ENCODE measurements at regions not wholly inside any gene's neighbourhood (a gene's known extent, or its start where the extent isn't known, plus 50 kb on each side); places are given as distances from the start of the nearest gene placed in this dataset.

DNA sequence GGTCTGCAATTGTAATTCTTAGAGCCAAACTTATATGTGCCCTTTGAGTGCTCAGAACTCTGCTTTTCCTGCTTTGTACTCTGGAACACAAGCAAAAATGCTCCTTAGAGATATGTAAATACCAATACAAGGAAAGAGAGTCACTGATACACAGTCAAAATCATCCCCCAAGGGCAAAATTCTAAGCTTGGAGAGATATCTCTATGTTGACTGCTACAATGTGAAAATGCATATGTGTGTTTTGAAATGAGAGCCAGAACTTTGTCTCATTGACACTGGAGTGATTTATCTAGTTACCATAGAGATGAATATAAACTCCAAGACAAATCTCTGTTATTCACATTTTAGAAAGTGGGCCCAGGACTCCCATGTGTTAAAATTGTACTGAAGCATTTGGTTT is 494.8 kb upstream of the SLITRK1 start:
- DNase-seq (ENCODE audit: low read depth, low spot score) = no peak

DNA sequence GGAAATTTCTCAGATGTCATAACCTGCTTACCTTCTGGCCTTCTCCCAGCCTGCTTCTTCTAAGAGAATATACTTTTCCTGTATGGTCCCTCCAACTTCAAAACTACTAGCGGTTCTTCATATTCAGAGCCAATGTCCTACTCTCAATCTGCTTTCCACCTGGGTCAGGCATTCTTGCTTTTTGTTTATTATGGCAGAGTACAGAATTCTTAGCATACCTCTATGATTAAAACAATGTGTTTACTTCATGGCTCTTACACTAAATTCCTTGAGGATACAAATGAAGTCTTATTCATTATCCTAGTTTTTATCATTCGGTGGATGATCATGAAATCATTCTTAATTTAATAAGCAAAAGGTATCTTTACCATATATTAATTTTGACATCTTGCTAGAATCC is 484.2 kb upstream of the SLITRK1 start:
- no peak for DNase-seq (ENCODE audit: low read depth, low spot score)

DNA sequence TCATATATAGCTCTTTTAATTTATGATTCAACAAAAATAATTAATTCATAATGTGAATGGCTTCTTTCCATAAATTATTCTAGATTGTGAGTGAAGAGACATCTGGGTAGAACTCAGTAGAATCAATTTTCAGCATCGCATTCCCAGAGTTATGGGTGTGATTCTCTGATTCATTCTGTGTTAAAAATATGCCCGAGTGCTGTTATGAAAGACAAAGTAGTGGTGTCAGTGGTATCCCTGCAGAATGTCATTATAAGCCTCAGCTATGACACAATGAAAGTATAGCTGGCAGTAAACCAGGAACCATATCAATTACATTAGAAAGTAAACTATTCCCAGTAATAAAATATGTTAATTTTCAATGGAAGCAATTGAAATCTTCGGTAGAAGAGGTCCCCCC is 480.5 kb upstream of the SLITRK1 start:
- DNase-seq (ENCODE audit: low read depth, low spot score) = no peak

DNA sequence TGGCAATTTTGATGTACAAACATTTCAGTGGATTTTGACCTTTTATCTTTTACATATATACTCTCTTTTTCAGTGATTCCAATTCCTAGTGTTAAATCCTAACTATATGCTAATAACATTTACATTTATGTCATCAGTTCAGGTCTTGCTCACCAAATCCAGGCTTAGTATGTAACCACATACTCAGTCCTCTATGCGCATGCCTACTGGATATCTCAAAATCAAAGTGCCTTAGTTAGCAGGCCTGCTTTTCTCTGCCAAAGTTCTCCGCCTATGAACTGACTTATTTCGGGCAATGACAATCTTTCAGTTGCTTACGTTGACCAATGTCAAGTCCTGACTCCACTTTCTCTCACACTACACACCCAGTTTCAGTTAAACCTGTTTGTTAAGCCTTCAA is 478.5 kb upstream of the SLITRK1 start:
- DNase-seq (ENCODE audit: low read depth, low spot score) = no peak

DNA sequence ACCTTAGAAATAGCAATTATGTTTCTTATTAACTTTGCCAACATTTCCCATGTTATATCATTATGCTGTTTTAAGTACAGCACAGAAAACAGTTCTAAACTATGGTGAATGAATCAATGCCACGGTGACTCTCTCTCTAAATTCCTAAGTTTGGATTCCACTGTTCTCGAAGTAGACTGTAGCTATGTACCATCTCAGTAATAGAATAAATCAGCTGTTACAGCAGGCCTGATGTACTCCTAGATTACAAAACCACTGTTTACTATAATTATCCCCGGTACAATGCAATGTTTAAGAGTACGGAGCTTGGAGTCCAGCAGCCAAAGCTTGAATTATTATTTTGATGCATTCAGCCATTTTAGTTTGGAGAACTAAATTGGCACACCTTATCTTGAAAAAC is 476.3 kb upstream of the SLITRK1 start:
- DNase-seq (ENCODE audit: low read depth, low spot score) = no peak

DNA sequence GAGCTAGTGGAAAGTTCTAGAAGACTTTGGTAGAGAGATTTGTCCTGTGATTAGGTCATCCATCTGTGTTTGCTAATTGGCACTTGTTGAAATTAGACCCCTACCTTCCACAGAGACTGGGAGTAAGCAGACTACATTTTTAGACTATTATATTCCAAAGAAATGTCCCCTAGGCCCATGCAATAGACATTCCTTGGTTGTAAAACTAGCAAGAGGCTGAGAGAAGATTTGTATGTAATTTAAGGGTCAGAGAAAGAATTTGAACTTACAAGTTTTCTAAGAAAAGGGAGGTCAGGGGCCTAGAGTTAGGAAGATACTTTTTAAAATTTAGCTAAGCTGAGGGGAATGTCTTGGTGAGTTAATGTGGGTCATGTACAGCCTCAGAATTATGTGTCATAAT is 470.7 kb upstream of the SLITRK1 start:
- DNase-seq (ENCODE audit: low read depth, low spot score) = no peak

DNA sequence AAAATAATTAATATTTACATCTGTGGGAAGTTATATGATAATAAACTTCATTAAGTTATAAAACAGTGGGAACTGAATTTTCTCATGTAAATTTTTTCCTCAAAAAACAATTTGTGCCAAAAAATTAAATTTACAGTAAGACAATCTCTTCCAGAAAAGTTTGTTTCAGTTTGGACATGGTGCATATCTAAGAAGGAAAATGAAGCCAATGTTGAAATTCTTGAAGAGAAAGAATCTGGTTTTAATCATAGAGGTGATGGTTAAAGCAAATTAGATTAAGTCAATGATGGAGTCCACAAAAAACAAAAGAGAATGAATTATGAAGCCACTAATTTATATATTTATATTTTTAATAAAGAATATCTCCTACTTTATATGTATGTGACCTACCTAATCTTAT is 457.2 kb upstream of the SLITRK1 start:
- DNase-seq (ENCODE audit: low read depth, low spot score) = no peak

DNA sequence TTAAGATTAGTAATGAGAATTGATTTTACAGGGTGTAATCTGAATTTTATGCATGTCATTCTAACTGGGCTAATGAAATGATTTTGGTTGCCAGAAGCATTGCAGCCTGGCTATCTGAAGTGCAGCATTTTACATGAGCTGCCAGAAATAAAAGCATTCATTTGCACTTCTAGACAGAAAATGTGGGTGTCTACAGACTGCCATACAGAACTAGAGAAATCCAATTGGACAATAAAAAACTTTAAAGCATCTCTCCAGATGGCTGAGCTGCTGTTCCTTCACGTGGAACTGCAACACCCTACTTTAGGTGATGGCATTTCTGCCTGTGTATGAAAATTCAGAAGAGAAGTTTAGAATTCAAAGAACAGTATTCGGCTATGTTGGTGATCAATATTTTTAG is 450.1 kb upstream of the SLITRK1 start:
- DNase-seq (ENCODE audit: low read depth, low spot score) = no peak

DNA sequence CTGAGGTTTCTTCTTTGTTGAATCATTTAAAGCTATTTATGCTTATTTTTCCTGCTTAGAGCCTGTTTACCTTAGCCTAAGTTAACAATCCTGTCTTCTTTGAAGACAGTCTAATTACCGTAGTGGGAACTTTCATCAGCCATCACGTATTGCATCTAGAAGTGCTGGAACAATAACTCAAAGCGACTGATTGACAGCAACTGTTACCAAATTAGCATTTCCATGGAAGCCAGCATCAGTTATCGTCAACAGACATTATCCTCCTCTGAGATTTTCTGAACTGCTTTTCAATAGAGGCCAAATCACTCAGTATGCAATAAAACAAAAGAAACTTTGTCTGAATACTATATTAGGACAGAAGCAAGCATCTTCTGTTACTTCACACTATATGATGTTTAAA is 433.3 kb upstream of the SLITRK1 start:
- no peak for DNase-seq (ENCODE audit: low read depth, low spot score)

DNA sequence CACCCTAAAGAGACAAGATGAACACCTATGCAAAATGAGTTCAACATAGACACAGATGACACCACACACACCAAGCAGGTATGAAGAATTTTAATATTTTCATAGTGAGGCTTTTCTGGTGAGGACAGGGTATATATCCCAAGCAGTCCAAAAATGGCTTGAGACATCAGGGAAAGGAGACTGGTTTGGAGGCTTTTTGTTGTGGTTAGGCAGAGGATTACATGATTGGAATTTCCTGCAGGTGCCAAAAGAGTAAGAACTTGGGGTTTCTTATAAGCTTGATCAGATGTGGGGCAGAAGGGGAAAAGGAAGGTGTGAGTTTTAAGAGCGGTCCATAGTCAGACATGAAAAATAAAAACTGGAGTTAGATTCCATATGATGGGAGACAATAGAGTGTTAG is 420.8 kb upstream of the SLITRK1 start:
- no peak for DNase-seq (ENCODE audit: low read depth, low spot score)

DNA sequence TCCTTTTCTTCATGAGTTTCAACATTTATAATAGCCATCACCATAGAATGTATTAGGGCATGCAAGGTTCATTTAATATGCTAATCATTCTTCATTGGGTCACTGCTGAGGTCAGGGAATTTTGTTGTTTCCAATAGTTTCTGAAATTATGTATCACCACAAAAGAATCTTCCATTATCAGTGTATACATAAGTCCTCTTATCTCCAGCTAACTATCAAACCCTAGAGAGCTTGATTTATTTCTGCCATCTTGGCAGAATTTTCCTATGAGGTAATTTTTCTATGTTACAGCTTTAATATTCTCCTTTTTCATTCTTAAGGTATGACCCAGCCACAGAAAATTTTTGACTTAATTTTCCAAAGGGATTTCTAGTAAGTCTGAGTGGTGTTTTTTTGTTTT is 415.0 kb upstream of the SLITRK1 start:
- no peak for DNase-seq (ENCODE audit: low read depth, low spot score)

DNA sequence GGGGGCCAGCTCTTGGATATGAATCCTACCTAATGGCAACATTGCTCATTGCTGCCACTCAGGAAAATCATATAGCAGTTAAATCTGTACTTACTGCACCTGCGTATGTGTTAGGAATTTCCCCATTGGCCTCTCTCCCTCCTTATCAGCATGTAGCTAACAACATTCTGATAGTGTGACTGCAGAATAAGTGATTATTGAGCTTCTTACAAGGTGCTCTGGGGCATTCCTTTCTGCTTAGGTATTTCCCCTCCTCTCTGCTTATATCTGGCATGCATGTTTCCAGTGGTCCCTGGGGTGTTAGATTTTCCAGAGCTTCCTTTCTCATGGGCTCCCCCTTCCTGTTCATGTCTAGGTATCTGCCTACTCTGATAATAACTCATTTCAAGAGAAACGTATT is 414.1 kb upstream of the SLITRK1 start:
- DNase-seq (ENCODE audit: low read depth, low spot score) = peak; percentile 0

DNA sequence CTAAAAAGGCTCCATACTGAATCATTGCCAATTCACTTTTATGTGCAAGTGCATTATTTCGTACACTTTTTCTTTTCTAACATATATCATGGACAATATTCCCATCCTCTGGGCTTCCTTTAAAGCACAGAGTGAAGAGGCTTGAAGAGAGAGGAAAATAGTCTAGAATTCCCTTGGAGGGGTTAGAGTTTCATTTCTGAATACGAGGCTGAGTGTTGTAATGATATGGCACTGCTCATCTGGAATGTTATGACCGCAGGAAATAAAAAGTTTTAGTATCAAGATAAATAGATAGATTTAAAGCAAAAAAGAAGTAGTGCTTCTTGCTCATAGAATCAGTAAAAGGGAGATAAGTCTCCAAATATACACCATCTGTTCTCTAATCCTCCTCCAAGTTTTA is 412.3 kb upstream of the SLITRK1 start:
- DNase-seq (ENCODE audit: low read depth, low spot score) = no peak

DNA sequence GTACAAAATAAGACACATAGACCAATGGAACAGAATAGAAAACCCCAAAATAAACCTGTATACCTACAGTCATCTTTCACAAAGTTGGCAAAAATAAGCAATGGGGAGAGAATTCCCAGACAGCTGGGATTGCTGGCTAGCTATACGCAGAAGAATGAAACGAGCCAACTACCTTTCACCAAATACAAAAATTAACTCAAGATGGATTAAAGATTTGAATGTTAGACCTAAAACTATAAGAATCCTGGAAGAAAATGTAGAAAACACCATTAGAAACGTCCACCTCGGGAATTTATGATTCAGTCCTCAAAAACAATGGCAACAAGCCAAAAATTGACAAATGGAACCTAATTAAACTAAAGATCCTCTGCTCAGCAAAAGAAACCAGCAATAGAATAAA is 408.1 kb upstream of the SLITRK1 start:
- DNase-seq (ENCODE audit: low read depth, low spot score) = no peak

DNA sequence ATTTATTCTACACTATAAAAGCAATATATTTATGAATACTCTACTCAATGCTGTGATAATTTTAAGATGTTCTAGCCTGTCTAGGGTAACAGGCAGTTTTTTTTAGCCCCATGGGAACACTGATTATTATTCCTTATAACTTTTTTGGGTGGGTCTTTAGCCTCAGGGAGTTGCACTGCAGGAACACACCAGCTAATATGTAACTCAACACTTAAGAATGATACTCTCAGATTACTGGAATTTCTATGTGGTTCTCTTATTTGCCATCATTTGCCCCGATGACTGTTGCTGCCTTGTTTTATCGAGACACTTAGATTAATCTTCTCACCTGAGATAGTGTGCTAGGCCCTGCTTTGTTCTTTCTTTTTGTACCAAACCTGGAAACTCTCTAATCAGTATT is 396.9 kb upstream of the SLITRK1 start:
- DNase-seq (ENCODE audit: low read depth, low spot score) = no peak

DNA sequence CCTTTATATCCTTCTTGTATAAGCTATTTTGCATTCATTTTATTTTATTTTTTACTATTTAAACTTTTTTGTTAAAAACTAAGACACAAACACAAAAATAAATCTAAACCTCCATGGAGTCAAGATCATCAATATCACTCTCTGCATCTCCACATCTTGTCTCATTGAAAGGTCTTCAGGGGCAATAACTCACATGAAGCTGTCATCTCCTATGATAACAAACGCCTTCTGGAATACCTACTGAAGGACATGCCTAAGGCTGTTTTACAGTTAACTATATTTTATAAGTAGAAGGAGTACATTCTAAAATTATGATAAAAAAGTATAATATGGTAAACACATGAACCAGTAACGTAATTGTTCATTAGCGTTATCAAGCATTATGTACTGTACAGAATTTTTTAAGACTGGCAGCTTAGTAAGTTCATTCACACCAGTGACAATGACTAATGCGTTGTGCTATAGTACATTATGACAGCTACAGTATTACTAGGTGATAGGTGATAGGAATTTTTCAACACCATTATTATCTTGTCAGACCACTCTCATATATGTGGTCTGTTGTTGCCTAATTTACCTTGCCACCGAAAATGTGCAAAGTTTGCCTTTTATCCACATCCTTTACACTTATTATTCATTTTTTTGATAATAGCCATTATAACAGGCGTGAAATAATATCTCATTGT is 390.7 kb upstream of the SLITRK1 start:
- no peak for DNase-seq (ENCODE audit: low read depth, low spot score)

DNA sequence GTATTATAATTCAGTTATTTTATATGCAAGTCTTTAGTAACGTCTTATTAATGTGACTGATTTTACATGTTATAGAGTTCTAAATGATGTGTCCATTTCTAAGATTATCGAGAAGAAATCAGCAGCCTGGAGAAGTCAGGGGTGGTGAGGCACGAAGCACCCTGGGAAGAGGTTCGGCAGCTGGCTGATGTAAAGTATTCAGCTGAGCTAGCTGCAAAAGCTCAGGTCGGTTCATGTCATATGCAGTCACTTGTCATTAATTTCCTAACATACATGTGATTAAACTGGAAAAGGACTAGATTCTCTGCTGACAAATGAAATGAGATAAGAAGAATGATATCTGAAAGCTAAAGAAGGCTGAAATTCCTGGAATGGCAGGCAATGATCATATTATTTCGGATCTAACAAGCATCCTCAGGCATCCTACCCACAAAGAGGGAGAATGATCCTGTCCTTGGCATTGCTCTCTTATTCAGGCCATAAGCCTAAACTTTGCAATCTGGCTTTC is 383.0 kb upstream of the SLITRK1 start:
- DNase-seq (ENCODE audit: low read depth, low spot score) = no peak

DNA sequence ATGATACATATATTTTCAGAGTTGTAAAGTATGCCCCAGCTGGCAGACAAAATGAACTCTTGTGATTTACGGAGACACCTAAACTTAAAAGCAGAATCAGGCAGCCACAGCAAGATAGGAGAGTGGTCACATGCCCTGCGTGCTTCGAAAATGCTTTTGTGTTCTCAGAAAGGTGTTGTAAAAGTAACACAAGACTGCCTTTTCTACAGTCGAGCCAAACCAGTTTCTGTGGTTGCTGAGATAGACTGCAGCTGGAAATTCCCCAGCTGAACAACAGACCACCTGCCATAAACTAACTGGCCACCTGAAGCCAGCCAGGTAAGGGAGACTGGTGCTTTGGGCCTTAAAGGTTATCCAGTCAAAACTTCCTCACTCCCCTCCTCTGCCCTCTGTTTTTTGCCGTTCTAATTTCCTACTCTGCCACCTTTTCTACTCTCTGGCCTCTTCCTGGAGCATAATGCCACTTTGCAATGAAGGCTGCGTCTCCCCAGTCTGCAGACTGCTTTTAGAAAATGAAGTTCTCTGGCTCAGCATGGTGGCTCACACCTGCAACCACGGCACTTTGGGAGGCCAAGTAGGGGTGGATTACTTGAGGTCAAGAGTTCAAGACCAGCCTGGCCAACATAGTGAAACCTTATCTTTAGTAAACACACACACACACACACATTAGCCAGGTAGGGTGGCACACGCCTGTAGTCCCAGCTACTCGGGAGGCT is 381.2 kb upstream of the SLITRK1 start:
- DNase-seq (ENCODE audit: low read depth, low spot score) = no peak

DNA sequence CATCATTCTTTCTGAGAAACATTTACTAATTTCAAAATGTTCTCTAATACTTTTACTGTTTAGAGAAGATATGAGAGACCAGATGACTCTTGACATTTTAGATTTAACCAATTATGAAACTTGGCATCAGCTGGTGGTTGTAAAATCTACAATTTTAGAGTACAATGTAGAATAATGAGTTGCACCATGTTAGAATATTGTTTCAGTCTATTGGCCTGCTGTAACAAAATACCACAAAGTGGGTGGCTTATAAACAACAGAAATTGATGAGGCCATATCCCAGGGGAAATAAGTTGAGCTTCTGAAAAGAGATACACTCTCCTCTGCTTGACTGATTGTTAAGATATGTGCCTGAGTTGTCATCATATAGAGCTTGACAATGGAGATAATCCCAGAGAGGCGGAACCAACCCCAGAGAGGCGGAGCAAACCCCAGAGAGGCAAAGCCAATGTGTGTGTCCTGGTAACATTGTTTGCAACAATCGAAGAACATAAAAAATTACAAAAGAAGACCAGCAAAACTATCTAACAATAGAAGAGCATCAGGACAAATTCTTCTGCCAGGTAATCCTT is 373.0 kb upstream of the SLITRK1 start:
- DNase-seq (ENCODE audit: low read depth, low spot score) = no peak

DNA sequence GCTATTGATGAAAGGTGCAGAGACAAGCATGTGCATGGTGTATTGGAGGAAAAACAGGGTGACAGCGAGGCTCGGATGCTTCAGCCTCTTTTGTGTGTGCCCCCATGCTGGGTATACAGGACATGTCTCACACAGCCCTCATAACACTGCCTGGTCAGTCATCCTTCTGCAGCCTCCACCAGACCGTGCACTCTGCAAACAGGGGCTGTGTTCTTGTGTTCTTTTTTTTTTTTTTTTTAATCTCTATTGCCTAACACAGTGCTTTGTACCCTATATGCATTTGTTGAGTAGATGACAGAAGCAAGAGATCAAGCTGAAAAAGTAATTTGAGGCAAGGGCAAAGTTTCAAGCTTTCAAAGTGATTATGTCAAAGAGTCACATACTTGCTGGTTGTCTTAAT is 367.2 kb upstream of the SLITRK1 start:
- no peak for DNase-seq (ENCODE audit: low read depth, low spot score)

DNA sequence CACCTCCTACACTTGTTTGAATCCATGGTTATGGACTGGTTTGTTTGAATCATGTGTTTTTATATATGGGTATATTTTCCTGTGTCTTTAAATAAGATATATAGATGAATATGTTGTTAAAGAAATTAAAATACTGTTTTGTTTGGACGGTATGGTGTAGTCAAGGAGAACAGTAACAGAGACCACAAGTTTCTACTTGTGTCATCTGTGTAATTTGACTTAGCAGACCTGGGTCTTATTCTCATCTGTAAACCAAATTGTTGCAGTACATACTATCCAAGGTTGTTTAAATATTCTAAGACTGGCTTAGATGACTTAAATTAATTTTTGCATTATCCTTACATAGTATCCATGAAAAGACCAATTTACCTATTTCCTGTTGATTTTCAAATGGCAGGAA is 361.1 kb upstream of the SLITRK1 start:
- no peak for DNase-seq (ENCODE audit: low read depth, low spot score)

DNA sequence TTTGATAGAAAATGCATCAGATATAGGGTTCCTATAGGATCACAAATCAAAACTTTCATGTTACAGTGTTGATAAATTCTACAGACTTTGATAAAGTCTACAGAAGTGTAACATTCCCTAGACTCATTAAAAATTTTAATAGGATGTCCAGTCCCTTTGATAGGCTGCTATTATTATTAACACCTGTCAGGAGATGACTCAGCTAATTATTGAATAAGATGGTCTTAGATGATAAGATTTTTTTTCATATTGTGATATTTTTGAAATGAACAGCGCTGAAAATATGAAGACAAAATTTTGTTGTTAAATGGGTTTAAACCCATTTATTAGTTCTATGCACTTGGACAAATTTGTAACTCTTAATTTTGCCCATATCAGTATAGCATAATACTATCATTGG is 356.8 kb upstream of the SLITRK1 start:
- DNase-seq (ENCODE audit: low read depth, low spot score) = no peak

DNA sequence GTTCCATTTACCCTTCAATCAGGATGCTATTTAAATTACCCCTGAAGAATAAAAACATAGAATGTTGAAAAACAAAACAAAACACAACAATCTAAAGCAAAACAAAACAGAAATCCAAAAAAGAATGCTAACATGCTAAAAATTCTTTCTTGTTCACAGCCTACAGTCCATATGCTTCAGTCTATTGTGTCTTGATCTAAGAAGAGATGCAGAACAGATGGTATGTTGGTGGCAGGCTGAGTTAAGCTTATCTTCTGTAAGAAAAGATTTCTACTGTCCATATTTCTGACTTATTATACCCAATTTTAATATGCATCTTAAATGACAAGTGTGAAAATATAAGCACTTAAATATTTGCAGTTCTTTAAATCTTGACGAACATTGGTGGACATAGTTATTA is 356.1 kb upstream of the SLITRK1 start:
- DNase-seq (ENCODE audit: low read depth, low spot score) = no peak

All from iPS DF 19.7 (cell line).